OCI-LY3 (cell line): ENCODE measurements at regions not wholly inside any gene's neighbourhood (a gene's known extent, or its start where the extent isn't known, plus 50 kb on each side); places are given as distances from the start of the nearest gene placed in this dataset.

Source experiments
- EZH2phosphoT487 ChIP-seq: fragments of 200-600 bp; shearing (Covaris generic); IDR thresholded peaks from 2 replicates; pipeline ENCODE4 v1.6.1; 2018; ENCODE audit warnings: antibody characterized with exemption, mixed run types, low read depth
- TF ChIP-seq, protein P1 (sequence below): fragments of 200-600, 300-600 bp; sonication (generic); IDR thresholded peaks from 2 replicates; pipeline ENCODE4 v1.5.1; 2014; ENCODE audit warnings: antibody characterized with exemption, low read length, low read depth

GRCh38 chr2:52193804-52194203 lies 1161.9 kb upstream of the NRXN1 start:
- TF ChIP-seq, protein P1, sequence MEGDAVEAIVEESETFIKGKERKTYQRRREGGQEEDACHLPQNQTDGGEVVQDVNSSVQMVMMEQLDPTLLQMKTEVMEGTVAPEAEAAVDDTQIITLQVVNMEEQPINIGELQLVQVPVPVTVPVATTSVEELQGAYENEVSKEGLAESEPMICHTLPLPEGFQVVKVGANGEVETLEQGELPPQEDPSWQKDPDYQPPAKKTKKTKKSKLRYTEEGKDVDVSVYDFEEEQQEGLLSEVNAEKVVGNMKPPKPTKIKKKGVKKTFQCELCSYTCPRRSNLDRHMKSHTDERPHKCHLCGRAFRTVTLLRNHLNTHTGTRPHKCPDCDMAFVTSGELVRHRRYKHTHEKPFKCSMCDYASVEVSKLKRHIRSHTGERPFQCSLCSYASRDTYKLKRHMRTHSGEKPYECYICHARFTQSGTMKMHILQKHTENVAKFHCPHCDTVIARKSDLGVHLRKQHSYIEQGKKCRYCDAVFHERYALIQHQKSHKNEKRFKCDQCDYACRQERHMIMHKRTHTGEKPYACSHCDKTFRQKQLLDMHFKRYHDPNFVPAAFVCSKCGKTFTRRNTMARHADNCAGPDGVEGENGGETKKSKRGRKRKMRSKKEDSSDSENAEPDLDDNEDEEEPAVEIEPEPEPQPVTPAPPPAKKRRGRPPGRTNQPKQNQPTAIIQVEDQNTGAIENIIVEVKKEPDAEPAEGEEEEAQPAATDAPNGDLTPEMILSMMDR, result no peak
- no peak for TF ChIP-seq EZH2phosphoT487
